GM12873 (cell line): ENCODE measurements at regions not wholly inside any gene's neighbourhood (a gene's known extent, or its start where the extent isn't known, plus 50 kb on each side); places are given as distances from the start of the nearest gene placed in this dataset.

ENCODE experiments used
- TF ChIP-seq, protein P1 (sequence below): IDR thresholded peaks from 2 replicates; pipeline ENCODE4 v1.5.1; 2012; ENCODE audit warnings: low read depth, mild to moderate bottlenecking, moderate library complexity, low read length, control low read depth; ENCODE audit not compliant: insufficient read depth; ENCODE audit errors: missing control alignments

DNA sequence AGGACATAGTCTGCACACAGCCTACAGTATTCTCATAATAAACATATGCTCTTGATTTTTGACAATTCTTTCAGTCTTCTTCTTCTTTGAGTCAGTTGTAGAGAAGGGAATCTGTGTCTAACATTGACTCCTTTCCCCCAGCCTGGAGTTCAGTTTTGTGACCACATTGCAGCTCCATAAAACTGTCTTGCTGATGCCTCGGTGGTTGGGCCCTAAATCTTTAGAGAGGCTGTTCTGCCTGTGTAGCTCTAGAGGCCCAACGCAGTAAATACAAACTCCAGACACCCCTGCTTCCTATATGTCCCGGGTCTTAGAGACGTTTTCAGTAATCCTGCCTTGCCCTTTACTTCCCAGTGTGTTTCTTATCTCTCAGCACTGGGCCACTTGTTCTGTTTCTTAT lies 639.5 kb upstream of the AADAT start:
- TF ChIP-seq, protein P1, sequence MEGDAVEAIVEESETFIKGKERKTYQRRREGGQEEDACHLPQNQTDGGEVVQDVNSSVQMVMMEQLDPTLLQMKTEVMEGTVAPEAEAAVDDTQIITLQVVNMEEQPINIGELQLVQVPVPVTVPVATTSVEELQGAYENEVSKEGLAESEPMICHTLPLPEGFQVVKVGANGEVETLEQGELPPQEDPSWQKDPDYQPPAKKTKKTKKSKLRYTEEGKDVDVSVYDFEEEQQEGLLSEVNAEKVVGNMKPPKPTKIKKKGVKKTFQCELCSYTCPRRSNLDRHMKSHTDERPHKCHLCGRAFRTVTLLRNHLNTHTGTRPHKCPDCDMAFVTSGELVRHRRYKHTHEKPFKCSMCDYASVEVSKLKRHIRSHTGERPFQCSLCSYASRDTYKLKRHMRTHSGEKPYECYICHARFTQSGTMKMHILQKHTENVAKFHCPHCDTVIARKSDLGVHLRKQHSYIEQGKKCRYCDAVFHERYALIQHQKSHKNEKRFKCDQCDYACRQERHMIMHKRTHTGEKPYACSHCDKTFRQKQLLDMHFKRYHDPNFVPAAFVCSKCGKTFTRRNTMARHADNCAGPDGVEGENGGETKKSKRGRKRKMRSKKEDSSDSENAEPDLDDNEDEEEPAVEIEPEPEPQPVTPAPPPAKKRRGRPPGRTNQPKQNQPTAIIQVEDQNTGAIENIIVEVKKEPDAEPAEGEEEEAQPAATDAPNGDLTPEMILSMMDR: no peak

DNA sequence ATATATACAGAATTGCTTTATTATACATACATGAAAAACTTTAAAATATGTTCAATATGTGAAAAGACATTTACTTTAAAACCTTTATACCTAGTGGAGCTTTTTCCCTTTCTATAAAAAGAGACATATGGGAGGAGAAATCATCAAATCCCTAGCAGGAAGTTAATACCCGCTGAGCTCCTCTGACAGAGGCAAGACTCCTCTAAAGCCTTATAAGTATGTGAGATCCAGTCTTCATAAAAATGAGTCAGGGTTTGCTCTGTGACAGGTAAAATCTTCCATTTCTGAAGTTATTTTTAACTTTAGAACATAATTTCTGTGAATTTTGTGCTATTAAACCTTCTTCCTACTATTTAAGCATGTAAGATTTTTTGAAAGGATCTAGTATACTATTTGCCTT lies 634.4 kb upstream of the AADAT start:
- TF ChIP-seq, protein P1: no peak

DNA sequence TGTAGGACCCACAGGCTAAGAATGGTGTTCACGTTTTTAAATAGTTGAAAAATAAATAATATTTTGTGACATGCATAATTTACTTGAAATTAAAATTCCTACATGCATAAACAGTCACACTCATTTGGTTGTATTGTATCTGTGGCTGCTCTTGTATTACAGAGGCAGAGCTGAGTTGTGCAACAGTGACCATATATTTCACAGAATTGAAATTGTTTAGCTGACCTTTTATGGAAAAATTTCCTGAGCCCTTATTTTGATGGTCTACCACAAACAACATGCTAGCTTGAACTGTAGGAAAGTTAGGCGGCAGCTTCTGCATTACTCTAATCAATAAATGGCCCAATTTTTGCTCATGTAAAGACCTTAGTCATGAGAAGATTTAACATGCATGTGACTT lies 633.4 kb upstream of the AADAT start:
- TF ChIP-seq, protein P1: no peak

DNA sequence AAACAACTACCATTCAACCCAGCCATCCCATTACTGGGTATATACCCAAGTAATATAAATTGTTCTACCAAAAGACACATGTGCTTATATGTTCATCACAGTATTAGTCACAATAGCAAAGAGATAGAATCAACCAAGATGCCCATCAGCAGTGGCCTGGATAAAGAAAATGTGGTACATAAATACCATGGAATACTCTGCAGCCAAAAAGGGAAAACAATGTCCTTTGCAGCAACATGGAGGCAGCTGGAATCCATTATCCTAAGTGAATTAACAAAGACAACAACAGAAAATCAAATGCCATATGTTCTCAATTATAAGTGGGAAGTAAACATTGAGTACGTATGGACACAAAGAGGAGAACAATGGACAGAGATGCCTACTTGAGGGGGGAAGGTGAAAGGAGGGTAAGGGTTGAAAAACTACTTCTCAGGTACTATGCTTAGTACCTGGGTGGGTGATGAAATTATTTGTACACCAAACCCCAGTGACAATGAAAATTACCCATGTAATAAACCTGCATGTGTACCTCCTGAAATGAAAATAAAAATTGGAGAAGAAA lies 632.1 kb upstream of the AADAT start:
- TF ChIP-seq, protein P1: no peak

DNA sequence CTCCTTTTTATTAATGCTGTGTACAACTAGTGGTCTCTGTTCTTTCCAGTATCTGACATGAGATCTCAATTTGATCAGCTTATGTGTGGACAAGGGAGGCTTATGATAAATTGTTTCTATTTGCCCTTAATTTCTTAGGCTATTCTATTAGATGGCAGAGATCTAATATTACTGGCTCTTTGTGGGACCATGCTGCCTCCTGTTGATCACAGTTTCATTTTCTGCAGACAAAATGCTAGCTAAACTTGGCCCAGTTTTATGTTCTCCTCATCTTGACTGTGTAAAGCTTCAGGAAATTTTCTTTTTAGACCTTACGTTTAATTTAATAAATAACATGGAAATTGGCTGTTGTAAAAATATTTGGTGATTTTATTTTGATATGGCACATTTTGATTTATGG lies 627.1 kb upstream of the AADAT start:
- TF ChIP-seq, protein P1: no peak

DNA sequence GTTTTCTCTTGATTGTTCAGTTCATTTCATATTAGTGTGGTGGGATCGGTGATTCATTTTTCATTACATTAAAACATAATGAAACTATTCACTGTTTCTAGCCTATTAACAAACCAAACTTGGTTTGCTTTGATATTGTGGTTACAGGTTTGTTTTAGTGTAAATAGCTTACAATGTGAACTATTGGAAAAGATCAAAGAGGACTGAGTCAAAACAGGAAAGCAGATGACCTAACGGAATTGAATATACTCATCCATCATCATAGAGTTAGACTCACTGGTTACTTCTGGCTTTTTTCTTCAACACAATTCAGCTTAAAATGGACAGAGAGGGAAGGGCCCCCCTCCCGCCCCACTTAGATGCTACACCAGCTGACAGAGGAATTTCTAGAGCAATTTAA lies 616.2 kb upstream of the AADAT start:
- TF ChIP-seq, protein P1: no peak

DNA sequence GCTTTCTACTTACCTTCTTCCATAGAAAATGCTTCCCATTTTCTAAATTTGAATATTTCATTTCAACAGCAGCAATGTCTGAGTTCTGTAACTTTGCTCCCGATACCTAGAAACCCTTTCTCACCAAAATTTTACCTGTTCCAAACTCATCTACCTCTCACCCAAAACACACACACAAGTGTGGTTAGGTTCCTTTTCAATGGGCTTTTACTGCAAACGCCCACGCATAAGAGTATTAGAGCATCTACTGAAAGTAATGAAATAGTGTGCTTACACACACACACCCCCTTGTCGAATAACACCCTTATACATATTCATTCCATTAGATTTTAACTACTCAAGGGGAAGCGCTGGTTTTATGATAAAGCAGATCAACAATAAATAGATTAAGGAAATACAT lies 610.3 kb upstream of the AADAT start:
- TF ChIP-seq, protein P1: no peak
